HG02840 (cell line): ENCODE measurements at regions not wholly inside any gene's neighbourhood (a gene's known extent, or its start where the extent isn't known, plus 50 kb on each side); places are given as distances from the start of the nearest gene placed in this dataset.
"Not testable (repeated sequence)": the region's sequence is repeated elsewhere in the genome, so short reads cannot be mapped to it uniquely, and the experiment has no call there.

Experiments used
- ATAC-seq: cut with Tn5 transposase; IDR thresholded peaks from one replicate; pipeline ENCODE4 v1.9.1; 2021; ENCODE audit warnings: mild to moderate bottlenecking, moderate library complexity, moderate number of reproducible peaks; ENCODE audit not compliant: unreplicated experiment, low FRiP score

- no peak for ATAC-seq
These were observed 839.9 kb downstream of the KCNT2 start for GRCh38 chr1:195768377-195768776.

- no peak for ATAC-seq
These were observed 841.5 kb downstream of the KCNT2 start for GRCh38 chr1:195766709-195767108.

- ATAC-seq = no peak
These were observed 843.1 kb downstream of the KCNT2 start for GRCh38 chr1:195765099-195765498.

- ATAC-seq = no peak
These were observed 844.3 kb downstream of the KCNT2 start for GRCh38 chr1:195763907-195764374.

GRCh38 chr1:195763146-195763906 lies 844.9 kb downstream of the KCNT2 start:
- no peak for ATAC-seq

GRCh38 chr1:195761104-195761503 lies 847.1 kb downstream of the KCNT2 start:
- no peak for ATAC-seq

GRCh38 chr1:195756109-195756508 lies 852.1 kb downstream of the KCNT2 start:
- ATAC-seq = no peak

- no peak for ATAC-seq
These were observed 853.4 kb downstream of the KCNT2 start for GRCh38 chr1:195754874-195755273.

GRCh38 chr1:195754303-195754702 lies 853.9 kb downstream of the KCNT2 start:
- ATAC-seq = no peak

GRCh38 chr1:195748969-195749368 lies 859.3 kb downstream of the KCNT2 start:
- ATAC-seq = no peak

GRCh38 chr1:195745189-195746010 lies 862.8 kb downstream of the KCNT2 start:
- ATAC-seq = no peak

GRCh38 chr1:195744256-195744655 lies 864.0 kb downstream of the KCNT2 start:
- no peak for ATAC-seq

GRCh38 chr1:195740862-195741261 lies 867.4 kb downstream of the KCNT2 start:
- ATAC-seq = no peak

GRCh38 chr1:195738966-195739650 lies 869.1 kb downstream of the KCNT2 start:
- no peak for ATAC-seq

GRCh38 chr1:195735140-195735539 lies 873.1 kb downstream of the KCNT2 start:
- ATAC-seq = no peak

GRCh38 chr1:195733826-195734225 lies 874.4 kb downstream of the KCNT2 start:
- ATAC-seq = no peak

GRCh38 chr1:195733408-195733807 lies 874.8 kb downstream of the KCNT2 start:
- no peak for ATAC-seq

- ATAC-seq = no peak
These were observed 876.9 kb downstream of the KCNT2 start for GRCh38 chr1:195731385-195731784.

- no peak for ATAC-seq
These were observed 884.4 kb downstream of the KCNT2 start for GRCh38 chr1:195723796-195724194.

- not testable (repeated sequence) for ATAC-seq
These were observed 885.1 kb downstream of the KCNT2 start for GRCh38 chr1:195722852-195723795.
